ENCODE measurements at regions not wholly inside any gene's neighbourhood (a gene's known extent, or its start where the extent isn't known, plus 50 kb on each side); places are given as distances from the start of the nearest gene placed in this dataset.

DNA sequence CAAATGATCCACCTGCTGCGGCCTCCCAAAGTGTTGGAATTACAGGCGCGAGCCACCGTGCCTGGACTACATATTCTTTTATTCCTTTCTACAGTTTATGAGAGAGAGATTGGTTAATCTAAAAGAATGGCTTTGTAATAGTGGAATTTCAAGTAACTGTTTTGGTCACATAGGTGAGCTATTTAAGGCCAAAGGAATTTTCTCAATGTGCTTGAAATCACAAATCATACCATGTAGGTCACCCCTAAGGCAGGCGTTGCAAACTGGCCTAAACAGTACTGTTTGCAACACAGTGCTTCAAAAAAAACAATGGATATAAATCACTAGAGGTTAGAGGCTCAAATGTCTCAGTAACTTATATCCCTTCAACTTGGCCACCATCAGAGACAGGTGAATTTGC, 103.7 kb upstream of the PTPRR start:
- Histone ChIP-seq H3K4me3 (no peak overlapping the region), H3K27ac (no peak overlapping the region), H3K36me3 (no peaks in the 10 kb centered on the region), H3K4me1 (no peaks in the 10 kb centered on the region), H3K9me3 (no peaks in the 10 kb centered on the region), H3K27me3 (no peaks in the 10 kb centered on the region)
- intact Hi-C loops (cut with DNase I) = no loop called here
- TF ChIP-seq, protein P1, sequence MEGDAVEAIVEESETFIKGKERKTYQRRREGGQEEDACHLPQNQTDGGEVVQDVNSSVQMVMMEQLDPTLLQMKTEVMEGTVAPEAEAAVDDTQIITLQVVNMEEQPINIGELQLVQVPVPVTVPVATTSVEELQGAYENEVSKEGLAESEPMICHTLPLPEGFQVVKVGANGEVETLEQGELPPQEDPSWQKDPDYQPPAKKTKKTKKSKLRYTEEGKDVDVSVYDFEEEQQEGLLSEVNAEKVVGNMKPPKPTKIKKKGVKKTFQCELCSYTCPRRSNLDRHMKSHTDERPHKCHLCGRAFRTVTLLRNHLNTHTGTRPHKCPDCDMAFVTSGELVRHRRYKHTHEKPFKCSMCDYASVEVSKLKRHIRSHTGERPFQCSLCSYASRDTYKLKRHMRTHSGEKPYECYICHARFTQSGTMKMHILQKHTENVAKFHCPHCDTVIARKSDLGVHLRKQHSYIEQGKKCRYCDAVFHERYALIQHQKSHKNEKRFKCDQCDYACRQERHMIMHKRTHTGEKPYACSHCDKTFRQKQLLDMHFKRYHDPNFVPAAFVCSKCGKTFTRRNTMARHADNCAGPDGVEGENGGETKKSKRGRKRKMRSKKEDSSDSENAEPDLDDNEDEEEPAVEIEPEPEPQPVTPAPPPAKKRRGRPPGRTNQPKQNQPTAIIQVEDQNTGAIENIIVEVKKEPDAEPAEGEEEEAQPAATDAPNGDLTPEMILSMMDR (IDR thresholded peaks at IDR 0.05) = no peak
- DNase-seq (ENCODE audit: low spot score in 2 of 2) = no peak

DNA sequence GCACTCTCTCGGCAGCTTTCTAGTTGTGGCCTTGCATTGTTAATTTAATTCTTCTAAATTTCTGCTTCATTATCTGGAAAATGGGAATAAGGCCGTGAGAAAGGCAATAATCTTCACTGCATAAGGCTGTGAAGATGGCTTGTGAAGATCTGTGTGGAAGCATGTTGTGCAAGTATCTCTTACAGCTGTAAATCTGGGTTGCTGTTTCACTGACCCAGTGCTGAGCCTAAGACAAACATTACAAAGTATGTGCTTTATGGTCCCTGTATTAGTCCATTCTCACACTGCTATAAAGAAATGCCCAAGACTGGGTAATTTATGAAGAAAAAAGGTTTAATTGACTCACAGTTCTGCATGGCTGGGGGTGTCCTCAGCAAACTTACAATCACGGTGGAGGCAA, 101.0 kb upstream of the PTPRR start:
- no peaks in the 10 kb centered on the region for H3K36me3 ChIP-seq
- H3K27me3 ChIP-seq = no peaks in the 10 kb centered on the region
- TF ChIP-seq, protein P1 (IDR thresholded peaks at IDR 0.05) = no peak
- no peaks in the 10 kb centered on the region for H3K9me3 ChIP-seq
- no peak overlapping the region for H3K27ac ChIP-seq
- intact Hi-C loops (cut with DNase I) = no loop called here
- no peaks in the 10 kb centered on the region for H3K4me1 ChIP-seq
- DNase-seq (ENCODE audit: low spot score in 2 of 2) = no peak
- H3K4me3 ChIP-seq = no peak overlapping the region

DNA sequence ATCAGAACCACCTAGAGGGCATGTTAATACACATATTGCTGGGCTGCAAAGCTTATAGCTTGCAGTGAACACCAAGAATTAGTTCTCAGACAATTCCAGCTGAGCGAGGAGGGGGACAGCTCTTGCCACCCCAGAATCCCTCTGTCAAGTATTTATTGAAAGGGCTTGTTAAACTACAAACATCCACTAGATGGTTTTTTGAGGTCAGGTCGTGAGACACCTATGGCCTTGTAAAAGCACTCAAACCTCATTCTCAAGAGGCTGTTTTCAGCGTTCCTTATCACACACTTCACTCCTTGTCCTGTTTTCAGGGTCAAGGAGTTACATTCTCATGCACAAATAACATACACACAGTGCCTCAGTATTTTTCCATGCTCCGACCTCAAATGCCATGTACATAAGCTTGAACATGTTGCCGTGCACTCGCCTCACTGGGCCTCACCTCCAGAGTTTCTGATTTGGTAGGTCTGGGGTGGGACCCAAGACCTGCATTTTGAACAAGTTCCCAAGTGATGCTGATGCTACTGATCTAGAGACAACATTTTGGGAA, 98.8 kb upstream of the PTPRR start:
- Histone ChIP-seq H3K9me3 (no peaks in the 10 kb centered on the region), H3K4me3 (no peak overlapping the region), H3K36me3 (no peaks in the 10 kb centered on the region), H3K27me3 (no peaks in the 10 kb centered on the region), H3K27ac (no peak overlapping the region), H3K4me1 (no peaks in the 10 kb centered on the region)
- intact Hi-C loops (cut with DNase I) = no loop called here
- DNase-seq (ENCODE audit: low spot score in 2 of 2) = no peak
- TF ChIP-seq, protein P1 (IDR thresholded peaks at IDR 0.05) = no peak

DNA sequence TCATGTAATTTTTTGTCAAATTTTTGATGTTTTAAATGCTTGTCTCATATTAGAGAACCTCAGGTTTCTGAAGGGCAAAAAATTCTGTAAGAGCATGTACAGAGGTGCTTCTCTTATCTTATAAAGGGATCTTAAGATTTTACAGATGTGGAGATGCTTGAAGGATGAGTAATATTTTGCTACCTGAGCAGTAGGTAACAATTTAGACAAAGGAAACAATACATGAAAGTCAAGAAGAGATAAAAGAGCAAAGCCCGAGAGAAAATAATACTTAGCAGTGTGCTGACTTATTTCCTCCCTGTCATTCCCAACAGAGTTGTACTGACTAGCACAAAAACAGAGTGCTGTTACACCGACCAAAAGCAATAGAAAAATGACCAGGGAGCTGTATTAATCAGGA, 98.1 kb upstream of the PTPRR start:
- Histone ChIP-seq H3K27me3 (no peaks in the 10 kb centered on the region), H3K4me1 (no peaks in the 10 kb centered on the region), H3K4me3 (no peak overlapping the region), H3K9me3 (no peaks in the 10 kb centered on the region), H3K27ac (no peak overlapping the region), H3K36me3 (no peaks in the 10 kb centered on the region)
- intact Hi-C loops (cut with DNase I) = no loop called here
- no peak for DNase-seq (ENCODE audit: low spot score in 2 of 2)
- TF ChIP-seq, protein P1 (IDR thresholded peaks at IDR 0.05) = no peak

DNA sequence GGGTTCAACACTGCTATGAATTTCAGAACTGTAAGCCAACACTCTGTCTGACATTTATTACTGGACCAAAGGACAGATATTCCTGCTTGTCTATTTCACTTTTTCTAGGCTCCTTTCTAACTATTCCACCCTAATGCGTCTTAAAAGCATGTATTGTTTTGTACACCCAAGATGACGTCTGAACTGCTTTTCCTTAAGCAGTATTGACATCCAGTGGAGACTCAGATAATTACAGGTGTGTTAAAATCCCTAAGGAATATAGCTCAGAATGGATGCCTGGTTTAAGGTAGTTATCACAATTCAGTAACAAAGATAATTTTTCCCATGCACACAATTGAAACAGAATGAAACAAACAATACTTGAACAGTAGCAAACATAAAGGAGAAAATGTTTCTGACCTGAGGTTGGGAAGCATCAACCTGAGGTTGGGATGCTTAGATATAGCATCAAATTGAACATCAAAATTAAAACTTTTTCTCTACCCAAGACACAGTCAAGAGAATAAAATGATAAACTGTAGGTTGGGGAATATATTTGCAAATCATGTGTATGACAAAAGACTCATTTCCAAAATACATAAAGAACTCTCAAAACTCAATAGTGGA, 93.7 kb upstream of the PTPRR start:
- no peak overlapping the region for H3K4me3 ChIP-seq
- DNase-seq (ENCODE audit: low spot score in 2 of 2) = no peak
- no peaks in the 10 kb centered on the region for H3K36me3 ChIP-seq
- H3K4me1 ChIP-seq = no peaks in the 10 kb centered on the region
- intact Hi-C loops (cut with DNase I) = loop anchor here (1.0 to 5.0 kb wide), 5 partner anchors 67 to 437 kb away; no protein-coding TSS in a partner anchor
- H3K27ac ChIP-seq = no peak overlapping the region
- no peaks in the 10 kb centered on the region for H3K9me3 ChIP-seq
- H3K27me3 ChIP-seq = no peaks in the 10 kb centered on the region
- TF ChIP-seq, protein P1 (IDR thresholded peaks at IDR 0.05) = peak; percentile 54 to 66 (median 59)

All from ascending aorta (tissue), 2 donors.